Adrenal gland (tissue), 5 donors: ENCODE measurements at regions not wholly inside any gene's neighbourhood (a gene's known extent, or its start where the extent isn't known, plus 50 kb on each side); places are given as distances from the start of the nearest gene placed in this dataset.

Source experiments
- POLR2A ChIP-seq, 2 donors: fragments of 450-650 bp; IDR thresholded peaks; one replicate each; pipeline ENCODE4 v1.6.1; 2017; ENCODE audit warnings: antibody characterized with exemption in 2 of 2, mild to moderate bottlenecking in 2 of 2, moderate library complexity in 1 of 2
- TF ChIP-seq, protein P1 (sequence below), 6 experiments: fragments of 450-650 bp in 4 of 6; fragments of 200-600 bp in 2 of 6; sonication (generic) in 1 of 6; IDR thresholded peaks; 1 replicate in 5 of 6; 2 replicates in 1 of 6; pipeline versions ENCODE4 v1.5.1 to v1.8.0; 2016 to 2021; ENCODE audit warnings: antibody characterized with exemption in 6 of 6, mild to moderate bottlenecking in 2 of 6, moderate library complexity in 1 of 6
- donor health status: DM: no; HTN: no; CAD: no.

- TF ChIP-seq POLR2A (IDR thresholded peaks at IDR 0.05), result no peak
- TF ChIP-seq, protein P1, sequence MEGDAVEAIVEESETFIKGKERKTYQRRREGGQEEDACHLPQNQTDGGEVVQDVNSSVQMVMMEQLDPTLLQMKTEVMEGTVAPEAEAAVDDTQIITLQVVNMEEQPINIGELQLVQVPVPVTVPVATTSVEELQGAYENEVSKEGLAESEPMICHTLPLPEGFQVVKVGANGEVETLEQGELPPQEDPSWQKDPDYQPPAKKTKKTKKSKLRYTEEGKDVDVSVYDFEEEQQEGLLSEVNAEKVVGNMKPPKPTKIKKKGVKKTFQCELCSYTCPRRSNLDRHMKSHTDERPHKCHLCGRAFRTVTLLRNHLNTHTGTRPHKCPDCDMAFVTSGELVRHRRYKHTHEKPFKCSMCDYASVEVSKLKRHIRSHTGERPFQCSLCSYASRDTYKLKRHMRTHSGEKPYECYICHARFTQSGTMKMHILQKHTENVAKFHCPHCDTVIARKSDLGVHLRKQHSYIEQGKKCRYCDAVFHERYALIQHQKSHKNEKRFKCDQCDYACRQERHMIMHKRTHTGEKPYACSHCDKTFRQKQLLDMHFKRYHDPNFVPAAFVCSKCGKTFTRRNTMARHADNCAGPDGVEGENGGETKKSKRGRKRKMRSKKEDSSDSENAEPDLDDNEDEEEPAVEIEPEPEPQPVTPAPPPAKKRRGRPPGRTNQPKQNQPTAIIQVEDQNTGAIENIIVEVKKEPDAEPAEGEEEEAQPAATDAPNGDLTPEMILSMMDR (IDR thresholded peaks at IDR 0.05), result no peak
These were observed 188.3 kb downstream of the GXYLT1 start for GRCh38 chr12:41956353-41956752.
